ENCODE measurements at regions not wholly inside any gene's neighbourhood (a gene's known extent, or its start where the extent isn't known, plus 50 kb on each side); places are given as distances from the start of the nearest gene placed in this dataset.
"Not testable (repeated sequence)": the region's sequence is repeated elsewhere in the genome, so short reads cannot be mapped to it uniquely, and the experiment has no call there.

DNA sequence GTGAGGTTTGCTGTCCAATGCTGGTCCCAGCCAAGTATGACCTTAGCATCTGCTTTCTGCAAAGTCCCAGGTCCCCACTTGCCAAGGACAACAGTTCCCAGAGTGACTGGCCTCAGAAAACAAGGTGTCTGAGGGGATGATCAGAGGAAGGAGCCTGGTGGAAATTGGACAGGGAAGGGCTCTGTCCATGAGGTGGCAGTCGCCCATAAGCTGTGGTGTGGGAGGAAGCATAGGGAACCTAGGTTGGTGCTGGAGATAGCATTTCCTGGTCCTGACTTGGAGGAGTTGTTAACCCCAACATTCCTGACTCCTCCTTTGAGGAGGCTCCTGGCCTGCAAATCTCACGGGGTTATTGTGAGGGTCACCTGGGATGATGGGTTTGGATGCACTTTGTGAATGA, 77.8 kb downstream of the LIMS4 start:
- H3K4me3 ChIP-seq; H3K4me1 ChIP-seq; intact Hi-C loops (cut with DNase I; ENCODE audit: low total_unique reads); H3K27me3 ChIP-seq; H3K27ac ChIP-seq; DNase-seq; H3K36me3 ChIP-seq; H3K9me3 ChIP-seq: not testable (repeated sequence)

- H3K4me3 ChIP-seq; H3K36me3 ChIP-seq; H3K27ac ChIP-seq; intact Hi-C loops (cut with DNase I; ENCODE audit: low total_unique reads); H3K4me1 ChIP-seq; H3K9me3 ChIP-seq; H3K27me3 ChIP-seq: not testable (repeated sequence)
- peak in 1 of 2 donors; percentile 5 for DNase-seq
Measured at GRCh38 chr2:110392366-110392765, 80.2 kb downstream of the LIMS4 start.

DNA sequence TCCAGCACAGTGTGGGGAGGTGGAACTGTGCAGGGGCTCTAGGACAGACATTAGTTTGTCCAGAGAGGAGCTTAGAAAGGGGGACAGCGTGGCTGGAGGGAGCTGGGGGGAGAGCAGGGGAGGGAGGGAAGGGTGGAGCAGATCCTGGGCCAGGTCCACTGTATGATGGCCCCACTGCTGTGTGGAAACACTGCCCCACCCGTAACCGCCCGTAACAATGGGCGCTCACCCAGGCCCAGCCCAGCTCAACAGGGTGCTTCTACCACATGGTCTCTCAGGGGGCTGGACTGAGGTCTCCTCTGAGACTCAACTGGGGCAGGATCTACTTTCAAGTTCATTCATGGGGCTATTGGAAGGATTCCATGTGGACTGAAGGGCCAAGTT, 81.6 kb downstream of the LIMS4 start:
- not testable (repeated sequence) for DNase-seq

GRCh38 chr2:110390351-110391034, 82.1 kb downstream of the LIMS4 start:
- H3K4me1 ChIP-seq; H3K36me3 ChIP-seq; H3K4me3 ChIP-seq; H3K27me3 ChIP-seq; H3K27ac ChIP-seq; intact Hi-C loops (cut with DNase I; ENCODE audit: low total_unique reads); H3K9me3 ChIP-seq: not testable (repeated sequence)
- peak in 1 of 2 donors; percentile 2 for DNase-seq

More for the DNA sequence above, 81.6 kb downstream of the LIMS4 start:
- H3K4me3 ChIP-seq; H3K27me3 ChIP-seq; intact Hi-C loops (cut with DNase I; ENCODE audit: low total_unique reads); H3K4me1 ChIP-seq; H3K9me3 ChIP-seq; H3K27ac ChIP-seq; H3K36me3 ChIP-seq: not testable (repeated sequence)

DNA sequence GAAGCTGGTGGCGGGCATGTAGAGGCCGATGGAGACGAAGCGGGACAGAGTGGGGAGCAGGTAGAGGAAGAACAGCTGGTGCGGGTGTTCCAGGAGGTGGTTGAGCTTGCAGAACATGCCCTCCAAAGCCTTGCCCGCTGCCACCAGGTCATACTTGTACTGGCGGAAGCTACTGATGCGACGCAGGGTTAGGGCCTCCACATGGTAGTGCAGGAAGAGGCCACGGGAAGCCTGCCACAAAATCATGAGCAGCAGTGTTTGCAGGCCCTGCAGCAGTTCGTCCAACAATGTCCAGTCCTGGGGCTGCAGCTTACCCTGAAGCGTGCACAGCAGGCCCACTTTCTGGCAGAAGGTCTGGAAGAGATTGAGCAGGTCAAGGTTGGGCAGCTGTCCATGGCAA, 85.6 kb downstream of the LIMS4 start:
- H3K27me3 ChIP-seq; H3K4me3 ChIP-seq; H3K36me3 ChIP-seq; H3K27ac ChIP-seq; H3K9me3 ChIP-seq; intact Hi-C loops (cut with DNase I; ENCODE audit: low total_unique reads); H3K4me1 ChIP-seq: not testable (repeated sequence)
- peak in 1 of 2 donors; percentile 5 for DNase-seq

- H3K9me3 ChIP-seq; DNase-seq; H3K4me1 ChIP-seq; H3K27me3 ChIP-seq; H3K4me3 ChIP-seq; H3K36me3 ChIP-seq; H3K27ac ChIP-seq; intact Hi-C loops (cut with DNase I; ENCODE audit: low total_unique reads): not testable (repeated sequence)
Measured at GRCh38 chr2:110386546-110386945, 86.1 kb downstream of the LIMS4 start.

DNA sequence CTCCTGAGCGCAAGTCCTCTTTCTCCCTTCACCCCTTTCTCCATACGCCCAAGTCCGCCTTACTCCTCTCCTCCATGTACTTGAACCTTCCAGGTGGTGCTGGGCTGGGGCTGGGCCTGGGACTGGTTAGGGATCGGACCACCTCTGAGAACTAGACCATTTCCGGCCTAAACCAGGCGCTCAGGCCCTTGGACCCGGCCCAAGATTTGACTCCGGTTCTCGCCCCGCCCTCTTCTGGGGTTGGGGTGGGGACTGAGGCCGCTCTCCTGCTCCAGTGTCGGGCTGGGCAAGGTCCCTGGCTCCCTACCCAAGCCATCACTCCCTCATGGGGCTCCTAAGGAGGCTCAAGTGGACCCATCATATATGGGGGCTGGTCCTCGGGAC, 87.9 kb downstream of the LIMS4 start:
- intact Hi-C loops (cut with DNase I; ENCODE audit: low total_unique reads); DNase-seq; H3K4me1 ChIP-seq; H3K9me3 ChIP-seq; H3K36me3 ChIP-seq; H3K27ac ChIP-seq; H3K27me3 ChIP-seq; H3K4me3 ChIP-seq: not testable (repeated sequence)

- H3K4me3 ChIP-seq; DNase-seq; H3K27me3 ChIP-seq; H3K4me1 ChIP-seq; H3K9me3 ChIP-seq; H3K36me3 ChIP-seq; intact Hi-C loops (cut with DNase I; ENCODE audit: low total_unique reads); H3K27ac ChIP-seq: not testable (repeated sequence)
Measured at GRCh38 chr2:110384109-110384735, 88.4 kb downstream of the LIMS4 start.

- H3K36me3 ChIP-seq; H3K4me3 ChIP-seq; DNase-seq; H3K27ac ChIP-seq; H3K27me3 ChIP-seq; H3K9me3 ChIP-seq; H3K4me1 ChIP-seq; intact Hi-C loops (cut with DNase I; ENCODE audit: low total_unique reads): not testable (repeated sequence)
Measured at GRCh38 chr2:110383163-110384048, 89.2 kb downstream of the LIMS4 start.

GRCh38 chr2:110373519-110373918, 99.1 kb downstream of the LIMS4 start:
- H3K36me3 ChIP-seq; H3K9me3 ChIP-seq; H3K4me1 ChIP-seq; H3K27ac ChIP-seq; H3K4me3 ChIP-seq; intact Hi-C loops (cut with DNase I; ENCODE audit: low total_unique reads); DNase-seq; H3K27me3 ChIP-seq: not testable (repeated sequence)

- intact Hi-C loops (cut with DNase I; ENCODE audit: low total_unique reads); H3K27ac ChIP-seq; DNase-seq; H3K9me3 ChIP-seq; H3K36me3 ChIP-seq; H3K4me1 ChIP-seq; H3K27me3 ChIP-seq; H3K4me3 ChIP-seq: not testable (repeated sequence)
Measured at GRCh38 chr2:110371633-110372032, 101.0 kb downstream of the LIMS4 start.

DNA sequence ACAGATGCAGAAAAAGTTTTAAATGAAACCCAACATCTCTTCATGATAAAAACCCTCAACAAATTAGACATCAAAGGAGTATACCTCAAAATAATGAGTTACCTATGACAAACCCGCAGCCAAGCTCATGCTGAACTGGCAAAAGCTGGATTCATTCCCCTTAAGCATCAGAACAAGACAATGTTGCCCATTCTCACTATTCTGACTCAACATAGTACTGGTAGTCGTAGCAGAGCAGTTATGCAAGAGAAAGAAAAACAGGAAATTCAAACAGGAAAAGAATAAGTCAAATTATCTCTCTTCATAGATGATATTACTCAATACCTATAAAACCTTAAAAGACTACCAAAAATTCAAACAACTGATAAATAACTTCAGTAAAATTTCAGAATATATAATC, 115.0 kb downstream of the LIMS4 start:
- H3K4me3 ChIP-seq; DNase-seq; H3K27me3 ChIP-seq; H3K9me3 ChIP-seq; intact Hi-C loops (cut with DNase I; ENCODE audit: low total_unique reads); H3K27ac ChIP-seq; H3K4me1 ChIP-seq; H3K36me3 ChIP-seq: not testable (repeated sequence)

- H3K9me3 ChIP-seq; H3K4me1 ChIP-seq; H3K36me3 ChIP-seq; H3K27ac ChIP-seq; DNase-seq; intact Hi-C loops (cut with DNase I; ENCODE audit: low total_unique reads); H3K27me3 ChIP-seq; H3K4me3 ChIP-seq: not testable (repeated sequence)
Measured at GRCh38 chr2:110354294-110355018, 118.2 kb downstream of the LIMS4 start.
